DND-41 (cell line): ENCODE measurements at regions not wholly inside any gene's neighbourhood (a gene's known extent, or its start where the extent isn't known, plus 50 kb on each side); places are given as distances from the start of the nearest gene placed in this dataset.

Source experiments
- CTCF ChIP-seq: IDR thresholded peaks from 2 replicates; pipeline ENCODE4 v1.5.1; 2012; ENCODE audit warnings: borderline replicate concordance, low read length, moderate library complexity, mild to moderate bottlenecking; ENCODE audit not compliant: poor library complexity, severe bottlenecking; ENCODE audit errors: extremely low read depth
- EZH2 ChIP-seq: IDR thresholded peaks from 3 replicates; pipeline ENCODE4 v1.6.1; 2012; ENCODE audit warnings: borderline replicate concordance, low read depth, mild to moderate bottlenecking, moderate library complexity, low read length, inconsistent platforms; ENCODE audit not compliant: severe bottlenecking

DNA sequence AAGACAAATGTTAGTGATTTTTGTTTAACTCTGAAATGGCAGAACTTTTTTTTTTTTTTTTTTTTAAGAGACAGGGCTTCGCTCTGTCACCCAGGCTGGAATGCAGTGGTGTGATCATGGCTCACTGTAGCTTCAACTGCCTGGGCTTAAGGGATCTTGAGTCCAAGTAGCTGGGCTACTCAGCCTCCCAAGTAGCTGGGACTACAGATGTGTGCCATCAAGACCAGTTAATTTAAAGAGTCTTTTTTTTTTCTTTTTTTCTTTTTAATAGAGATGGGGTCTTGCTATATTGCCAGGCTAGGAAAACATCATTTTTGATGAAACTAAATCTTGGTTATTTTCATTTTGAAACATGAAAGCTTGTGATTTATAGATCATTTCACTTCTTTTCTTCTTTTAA lies 91.6 kb upstream of the PTCH1 start:
- no peak for TF ChIP-seq CTCF
- TF ChIP-seq EZH2 = no peak
